HepG2 (cell line): ENCODE measurements at regions not wholly inside any gene's neighbourhood (a gene's known extent, or its start where the extent isn't known, plus 50 kb on each side); places are given as distances from the start of the nearest gene placed in this dataset.

Source experiments
- ATAC-seq: fragments of 200-7000 bp; cut with Tn5 transposase; 3 replicates; pipeline ENCODE4 v1.9.1; 2020; ENCODE audit warnings: mild to moderate bottlenecking, moderate library complexity
- BruUV-seq: library from RNA; stranded (reverse); fragments of 400-500 nt; replicated peaks from 2 replicates; lab custom pipeline; 2021; lab: Mats Ljungman, UMichigan
- CTCF ChIA-PET: fragments of 300-600 bp; formaldehyde crosslinking; extraction: SDS; loops from one replicate; lab custom pipeline; 2021; ENCODE audit warnings: low total read pairs, inconsistent platforms, low intra/inter-chr PET ratio; lab: Yijun Ruan, JAX
- POLR2A ChIA-PET: fragments of 350-600 bp; sonication (Branson Sonifier 250); formaldehyde crosslinking; loops from one replicate; lab custom pipeline; 2020; ENCODE audit warnings: antibody characterized with exemption, inconsistent platforms; lab: Yijun Ruan, JAX
- DNase-seq: peaks from one replicate; pipeline ENCODE4 v3.0.0-alpha.2; 2015; ENCODE audit warnings: low spot score
- FAIRE-seq: peaks from 3 replicates; lab custom pipeline; 2011; peaks lifted over from hg19 to GRCh38; lab: Jason Lieb, UNC
- H2AFZ ChIP-seq: one replicate; pipeline ENCODE4 v1.6.1; 2011; ENCODE audit warnings: low read length, inconsistent platforms
- H3K27ac ChIP-seq: fragments of 300-600 bp; 3 replicates; pipeline ENCODE4 v1.8.0; 2011; ENCODE audit warnings: mixed run types, mild to moderate bottlenecking, mixed read lengths, low read length, inconsistent platforms; ENCODE audit not compliant: insufficient read depth; ENCODE audit errors: extremely low read length
- H3K27me3 ChIP-seq, 2 experiments: fragments of 200-600 bp in 1 of 2; 2 replicates in 1 of 2; 3 replicates in 1 of 2; pipeline versions ENCODE4 v1.6.0 to v1.8.0; 2011; ENCODE audit warnings: low read length in 2 of 2, mild to moderate bottlenecking in 2 of 2, moderate library complexity in 2 of 2, inconsistent platforms in 1 of 2; ENCODE audit not compliant: insufficient read depth in 2 of 2, control insufficient read depth in 1 of 2
- H3K36me3 ChIP-seq, 2 experiments: fragments of 200-600 bp in 1 of 2; replicated peaks in 1 of 2; 2 replicates in 1 of 2; 3 replicates in 1 of 2; pipeline versions ENCODE4 v1.5.1 to v1.8.0; 2011; ENCODE audit warnings: low read length in 2 of 2, inconsistent platforms in 1 of 2; ENCODE audit not compliant: insufficient read depth in 2 of 2, control insufficient read depth in 1 of 2
- H3K4me1 ChIP-seq: 2 replicates; pipeline ENCODE4 v1.5.1; 2012; ENCODE audit warnings: low read length, inconsistent platforms; ENCODE audit not compliant: insufficient read depth
- H3K4me2 ChIP-seq: 2 replicates; pipeline ENCODE4 v1.6.0; 2011; ENCODE audit warnings: low read depth, low read length, inconsistent platforms
- H3K4me3 ChIP-seq, 3 experiments: fragments of 200-600 bp in 1 of 3; sonication (generic), shearing (Covaris generic) in 1 of 3; replicated peaks in 1 of 3; 2 replicates each; pipeline ENCODE4 v1.5.1; 2011 to 2016; ENCODE audit warnings: low read length in 3 of 3, inconsistent platforms in 2 of 3, low read depth in 2 of 3, mild to moderate bottlenecking in 2 of 3, control low read depth in 1 of 3, mixed read lengths in 1 of 3; ENCODE audit not compliant: insufficient read depth in 1 of 3
- H3K79me2 ChIP-seq: one replicate; pipeline ENCODE4 v1.6.1; 2011; ENCODE audit warnings: low read length, inconsistent platforms; ENCODE audit not compliant: insufficient read depth
- H3K9ac ChIP-seq: 2 replicates; pipeline ENCODE4 v1.6.0; 2011; ENCODE audit warnings: mild to moderate bottlenecking, low read depth, low read length, inconsistent platforms; ENCODE audit not compliant: insufficient read depth
- H3K9me3 ChIP-seq: 2 replicates; pipeline ENCODE4 v1.5.1; 2012; ENCODE audit warnings: mild to moderate bottlenecking, low read length
- H4K20me1 ChIP-seq: 2 replicates; pipeline ENCODE4 v1.6.0; 2011; ENCODE audit warnings: inconsistent platforms, mild to moderate bottlenecking, low read length, moderate library complexity; ENCODE audit not compliant: insufficient read depth
- CREB1 ChIP-seq, 2 experiments: fragments of 450-650 bp in 1 of 2; IDR thresholded peaks; 2 replicates each; pipeline ENCODE4 v1.6.1; 2016 to 2017; ENCODE audit warnings: control low read depth in 1 of 2, mild to moderate bottlenecking in 1 of 2, missing compliant biosample characterization in 1 of 2, missing genetic modification characterization in 1 of 2
- NFRKB ChIP-seq: fragments of 450-650 bp; IDR thresholded peaks from 2 replicates; pipeline ENCODE4 v1.6.1; 2017
- PTBP1 ChIP-seq: fragments of 200-400 bp; formaldehyde crosslinking; IDR thresholded peaks from 2 replicates; pipeline ENCODE4 v1.6.1; 2018; ENCODE audit warnings: low read length, low read depth; ENCODE audit not compliant: poor library complexity, severe bottlenecking
- THYN1 ChIP-seq: sonication (generic); formaldehyde crosslinking; IDR thresholded peaks from 2 replicates; pipeline ENCODE4 v1.8.1; 2023; ENCODE audit warnings: low read depth, mild to moderate bottlenecking, moderate library complexity, missing genetic modification reagents, borderline replicate concordance
- TRAFD1 ChIP-seq: sonication (generic); formaldehyde crosslinking; IDR thresholded peaks from 2 replicates; pipeline ENCODE4 v1.5.1; 2020; ENCODE audit warnings: missing genetic modification reagents, mild to moderate bottlenecking, borderline replicate concordance
- WGBS: methylation state at CpG from one replicate; pipeline ENCODE4 v1.1.6; 2017; ENCODE audit warnings: low lambda C conversion rate; 5-methylcytosine and 5-hydroxymethylcytosine counted together
- in situ Hi-C: cut with HindIII; loops from 2 replicates; pipeline ENCODE4 v1.10.0; 2017; ENCODE audit warnings: low pct_unique_long_range_greater_than_20kb; ENCODE audit not compliant: extremely low pct_ligation_motif_present
- intact Hi-C: fragments of 100-400 bp; cut with micrococcal nuclease; formaldehyde crosslinking; loops from one replicate; pipeline ENCODE4 v1.10.0; 2022; ENCODE audit not compliant: unreplicated experiment

- H3K27ac ChIP-seq: no peak overlapping the region
- H3K36me3 ChIP-seq: no peaks in the 10 kb centered on the region
- in situ Hi-C loops: no loop called here
- no peaks in the 10 kb centered on the region; the same call in 1 of the 2 replicates for H3K9me3 ChIP-seq
- no peaks in the 10 kb centered on the region for H3K4me1 ChIP-seq
- DNase-seq (no peak), ATAC-seq (no peak)
- intact Hi-C loops: no loop called here
- no peak overlapping the region for H2AFZ ChIP-seq
- TF ChIP-seq CREB1 (IDR thresholded peaks at IDR 0.05): 0 out of 2 replicates have a peak, but pooled peaks have one; percentile 25
- TF ChIP-seq CREB1 (CRISPR knock-in tag; IDR thresholded peaks at IDR 0.05): no peak
- TF ChIP-seq THYN1: no peak
- TF ChIP-seq, all 625 proteins: peak for 1
- 10% methylated on average over 2 of the region's 3 CpGs for WGBS
- no peak for FAIRE-seq
- Histone ChIP-seq H3K79me2 (no peaks in the 10 kb centered on the region), H4K20me1 (no peaks in the 10 kb centered on the region), H3K4me2 (no peak overlapping the region), H3K4me3 (no peak overlapping the region), H3K9ac (no peak overlapping the region), H3K27me3 (no peaks in the 10 kb centered on the region)
- ChIA-PET CTCF (no interaction called here), POLR2A (no interaction called here)
- no TSS peak for BruUV-seq
These were observed 450.4 kb downstream of the GADD45G start for GRCh38 chr9:90055226-90055625.

GRCh38 chr9:90057361-90057760 lies 452.5 kb downstream of the GADD45G start:
- Histone ChIP-seq H3K27ac (no peak overlapping the region), H3K36me3 (no peaks in the 10 kb centered on the region), H3K9ac (no peak overlapping the region), H3K79me2 (no peaks in the 10 kb centered on the region), H3K4me3 (no peak overlapping the region), H2AFZ (no peak overlapping the region), H3K4me2 (no peak overlapping the region), H3K9me3 (no peaks in the 10 kb centered on the region; the same call in 1 of the 2 replicates), H4K20me1 (no peaks in the 10 kb centered on the region), H3K4me1 (no peaks in the 10 kb centered on the region), H3K27me3 (no peaks in the 10 kb centered on the region)
- intact Hi-C loops (no loop called here), in situ Hi-C loops (no loop called here)
- ChIA-PET CTCF (no interaction called here), POLR2A (no interaction called here)
- 12% methylated on average over 3 of the region's 3 CpGs for WGBS
- BruUV-seq: no TSS peak
- no peak for FAIRE-seq
- no peak for DNase-seq
- no peak for TF ChIP-seq PTBP1
- TF ChIP-seq TRAFD1 (CRISPR knock-in tag): no peak
- no peak for TF ChIP-seq NFRKB
- no peak for ATAC-seq
